Esophagus squamous epithelium (tissue), 4 donors: ENCODE measurements at regions not wholly inside any gene's neighbourhood (a gene's known extent, or its start where the extent isn't known, plus 50 kb on each side); places are given as distances from the start of the nearest gene placed in this dataset.

ENCODE experiments used
- CTCF ChIP-seq, 6 experiments: fragments of 450-650 bp in 4 of 6; fragments of 200-600 bp in 2 of 6; sonication (generic) in 2 of 6; IDR thresholded peaks; one replicate each; pipeline ENCODE4 v1.5.1; 2016 to 2019; ENCODE audit warnings: antibody characterized with exemption in 6 of 6, mild to moderate bottlenecking in 4 of 6, moderate library complexity in 4 of 6
- POLR2A ChIP-seq, 4 donors: fragments of 450-650 bp; IDR thresholded peaks; one replicate each; pipeline ENCODE4 v1.6.1; 2017; ENCODE audit warnings: antibody characterized with exemption in 4 of 4, mild to moderate bottlenecking in 4 of 4, moderate library complexity in 3 of 4

DNA sequence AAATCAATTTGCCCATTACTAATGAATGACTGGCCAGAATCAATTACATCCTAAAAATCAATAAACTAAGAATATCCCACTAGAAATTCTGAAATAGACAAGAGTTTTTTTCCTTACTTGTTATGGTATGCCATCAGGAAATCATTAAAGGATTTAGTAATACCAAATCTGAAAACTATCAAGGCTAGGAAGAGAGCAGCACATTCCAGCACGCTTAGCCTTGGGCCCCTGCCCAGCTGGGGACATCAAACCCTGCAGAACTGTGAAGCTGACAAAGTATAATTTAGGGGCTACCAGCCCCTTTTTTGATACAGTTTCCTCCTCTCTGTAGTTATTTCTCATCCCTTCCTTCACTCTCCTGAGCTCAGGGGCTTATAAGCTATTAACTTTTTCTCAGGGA is 247.8 kb upstream of the ZC3H12C start:
- TF ChIP-seq CTCF (IDR thresholded peaks at IDR 0.05) (no peak), POLR2A (IDR thresholded peaks at IDR 0.05) (no peak)
